ENCODE measurements at regions not wholly inside any gene's neighbourhood (a gene's known extent, or its start where the extent isn't known, plus 50 kb on each side); places are given as distances from the start of the nearest gene placed in this dataset.

GRCh38 chr2:217156801-217157200 is 296.9 kb upstream of the TNP1 start (continued):
- no peak for TF ChIP-seq YY1 (IDR thresholded peaks at IDR 0.05; ENCODE audit: low read depth, low read length)

DNA sequence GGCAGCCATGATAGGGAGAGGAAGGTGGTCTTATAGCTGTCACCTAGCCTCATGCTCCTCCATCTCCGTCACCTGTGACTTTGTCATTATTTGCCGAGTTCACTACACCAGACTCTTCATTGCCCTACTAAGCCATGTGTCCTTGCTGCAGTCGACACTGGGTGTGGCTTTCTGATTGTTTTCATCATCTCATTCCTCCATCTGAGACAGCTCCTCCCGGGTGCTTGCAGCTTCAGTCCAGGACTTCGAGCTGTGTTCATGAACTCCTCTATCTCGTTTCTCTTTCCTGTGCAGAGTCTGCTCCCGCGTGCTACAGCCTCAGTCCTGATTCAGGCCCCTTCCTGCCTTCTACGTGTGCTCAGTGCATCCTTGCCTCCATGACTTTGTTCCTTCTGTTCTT is 295.1 kb upstream of the TNP1 start:
- Histone ChIP-seq H3K9ac (ENCODE audit: control insufficient read depth, insufficient read depth, low read length) (no peak overlapping the region), H3K27me3 (replicated peaks in 1 of 2; ENCODE audit: control insufficient read depth in 2 of 2, insufficient read depth in 2 of 2, low read length in 1 of 2) (no peaks in the 10 kb centered on the region), H3K9me3 (replicated peaks; ENCODE audit: control insufficient read depth, insufficient read depth, low read length) (no peaks in the 10 kb centered on the region), H3K36me3 (ENCODE audit: control insufficient read depth in 2 of 2, insufficient read depth in 2 of 2, low read length in 1 of 2) (no peaks in the 10 kb centered on the region), H3K4me3 (no peak overlapping the region), H2AFZ (ENCODE audit: control insufficient read depth, low read depth, low read length) (no peak overlapping the region), H3K4me1 (ENCODE audit: control insufficient read depth, insufficient read depth, low read length) (no peaks in the 10 kb centered on the region), H3K27ac (ENCODE audit: control insufficient read depth, insufficient read depth) (no peak overlapping the region), H3K79me2 (ENCODE audit: control insufficient read depth, insufficient read depth, low read length) (no peaks in the 10 kb centered on the region), H3K4me2 (ENCODE audit: control insufficient read depth, insufficient read depth) (no peak overlapping the region), H4K20me1 (ENCODE audit: control insufficient read depth, insufficient read depth) (no peaks in the 10 kb centered on the region)
- ATAC-seq, result no peak
- BruUV-seq (replicated peaks), result no TSS peak
- TF ChIP-seq MEF2B (IDR thresholded peaks at IDR 0.05; ENCODE audit: partially characterized antibody, poor library complexity, severe bottlenecking), result no peak
- ChIA-PET SMC1A (ENCODE audit: uncharacterized antibody, unreplicated experiment) (interaction anchor here (1.8 kb wide), 1 partner anchor 12 kb away, joined by 5 read pairs; no protein-coding TSS in a partner anchor), RAD21 (ENCODE audit: unreplicated experiment) (no interaction called here), CTCF (interaction anchor here (1.0 to 1.6 kb wide), 3 partner anchors 11 to 13 kb away, joined by 3 read pairs; no protein-coding TSS in a partner anchor), POLR2A (no interaction called here)
- 18% methylated on average over 9 of the region's 9 CpGs for WGBS (ENCODE audit: insufficient coverage, insufficient replicate concordance, low lambda C conversion rate, missing lambda C conversion rate)
- no peak for DNase-seq (ENCODE audit: low read depth, low spot score)
- in situ Hi-C loops (cut with MboI) (no loop called here), intact Hi-C loops (cut with micrococcal nuclease; ENCODE audit: unreplicated experiment) (no loop called here)
- no peak for FAIRE-seq

DNA sequence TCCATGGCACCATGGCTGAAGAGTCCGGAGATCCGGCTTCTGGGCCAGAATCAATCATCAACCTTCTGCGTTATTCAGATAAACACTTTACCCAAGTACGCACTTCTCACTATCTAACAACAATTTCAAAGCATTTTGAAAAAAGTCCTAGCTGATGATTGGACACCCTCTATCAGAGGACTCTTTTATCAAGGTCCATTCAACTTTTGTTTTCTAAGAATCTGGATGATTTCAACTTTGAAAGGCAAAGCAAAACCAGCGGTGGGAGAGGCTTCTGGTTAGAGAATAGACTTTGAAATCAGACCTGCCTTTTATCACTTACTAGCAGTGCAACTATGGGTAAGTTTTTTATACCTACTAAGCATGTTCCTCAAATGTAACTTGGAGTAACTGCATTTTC is 293.6 kb upstream of the TNP1 start:
- no peaks in the 10 kb centered on the region; the same call in 2 of the 3 replicates for H3K9me3 ChIP-seq (replicated peaks; ENCODE audit: control insufficient read depth, insufficient read depth, low read length)
- no peaks in the 10 kb centered on the region for H3K79me2 ChIP-seq (ENCODE audit: control insufficient read depth, insufficient read depth, low read length)
- no TSS peak for BruUV-seq (replicated peaks)
- intact Hi-C loops (cut with micrococcal nuclease; ENCODE audit: unreplicated experiment), result no loop called here
- SMC1A ChIA-PET (ENCODE audit: uncharacterized antibody, unreplicated experiment), result no interaction called here
- H3K4me1 ChIP-seq (ENCODE audit: control insufficient read depth, insufficient read depth, low read length), result no peaks in the 10 kb centered on the region
- POLR2A ChIA-PET, result no interaction called here
- no peak for FAIRE-seq
- RAD21 ChIA-PET (ENCODE audit: unreplicated experiment), result no interaction called here
- no peak overlapping the region for H3K4me2 ChIP-seq (ENCODE audit: control insufficient read depth, insufficient read depth)
- H3K36me3 ChIP-seq (ENCODE audit: control insufficient read depth in 2 of 2, insufficient read depth in 2 of 2, low read length in 1 of 2), result no peaks in the 10 kb centered on the region
- TF ChIP-seq NR2C1 (IDR thresholded peaks at IDR 0.05) (no peak), SPI1 (IDR thresholded peaks at IDR 0.05; ENCODE audit: borderline replicate concordance, insufficient read depth, low read depth, low read length) (no peak), SUZ12 (IDR thresholded peaks at IDR 0.05; ENCODE audit: unreplicated experiment) (no peak)
- no peaks in the 10 kb centered on the region for H4K20me1 ChIP-seq (ENCODE audit: control insufficient read depth, insufficient read depth)
- no peak overlapping the region for H3K27ac ChIP-seq (ENCODE audit: control insufficient read depth, insufficient read depth)
- no peak overlapping the region for H3K4me3 ChIP-seq
- no peak overlapping the region for H2AFZ ChIP-seq (ENCODE audit: control insufficient read depth, low read depth, low read length)
- WGBS (ENCODE audit: insufficient coverage, insufficient replicate concordance, low lambda C conversion rate, missing lambda C conversion rate), result 66% methylated on average over 5 of the region's 5 CpGs
- no peak for DNase-seq (ENCODE audit: low read depth, low spot score)
- in situ Hi-C loops (cut with MboI), result no loop called here
- no peak overlapping the region for H3K9ac ChIP-seq (ENCODE audit: control insufficient read depth, insufficient read depth, low read length)
- CTCF ChIA-PET, result no interaction called here
- ATAC-seq, result no peak
- no peaks in the 10 kb centered on the region for H3K27me3 ChIP-seq (replicated peaks in 1 of 2; ENCODE audit: control insufficient read depth in 2 of 2, insufficient read depth in 2 of 2, low read length in 1 of 2)

Data from GM12878 (cell line).